ENCODE measurements at regions not wholly inside any gene's neighbourhood (a gene's known extent, or its start where the extent isn't known, plus 50 kb on each side); places are given as distances from the start of the nearest gene placed in this dataset.

DNA sequence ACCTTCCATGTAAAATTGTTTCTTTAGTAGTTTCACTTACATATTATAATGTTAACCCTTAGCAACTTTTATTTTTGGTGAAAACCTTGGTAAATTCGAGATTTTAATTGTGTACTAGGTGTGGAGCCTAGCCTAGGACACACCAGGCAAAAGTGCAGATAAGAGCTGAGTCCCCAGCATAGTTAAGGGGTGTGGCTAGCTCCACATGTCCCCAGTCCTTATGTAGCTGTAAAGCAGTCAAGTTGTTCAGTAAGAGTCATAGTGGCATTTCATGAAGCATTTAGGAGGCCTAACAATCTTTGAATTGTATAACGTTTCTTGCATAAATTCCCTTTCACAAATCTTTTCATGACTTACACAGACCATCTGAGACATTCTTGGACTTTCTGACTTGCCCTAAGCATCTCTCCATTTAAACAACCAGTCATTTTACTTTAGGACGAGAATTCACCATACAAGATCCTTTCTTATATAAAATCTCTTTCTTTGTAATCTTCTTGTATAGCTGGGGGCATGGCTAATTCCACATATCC lies 53.8 kb upstream of the INHBA start:
- Histone ChIP-seq H3K9me3 (replicated peaks) (peaks cover 29% of the 10 kb centered on the region), H3K4me3 (no peak overlapping the region), H3K4me1 (no peaks in the 10 kb centered on the region), H3K27me3 (ENCODE audit: low read depth) (peaks cover 7% of the 10 kb centered on the region), H3K27ac (replicated peaks) (no peak overlapping the region), H3K36me3 (no peaks in the 10 kb centered on the region)
- DNase-seq: no peak
- TF ChIP-seq, protein P1, sequence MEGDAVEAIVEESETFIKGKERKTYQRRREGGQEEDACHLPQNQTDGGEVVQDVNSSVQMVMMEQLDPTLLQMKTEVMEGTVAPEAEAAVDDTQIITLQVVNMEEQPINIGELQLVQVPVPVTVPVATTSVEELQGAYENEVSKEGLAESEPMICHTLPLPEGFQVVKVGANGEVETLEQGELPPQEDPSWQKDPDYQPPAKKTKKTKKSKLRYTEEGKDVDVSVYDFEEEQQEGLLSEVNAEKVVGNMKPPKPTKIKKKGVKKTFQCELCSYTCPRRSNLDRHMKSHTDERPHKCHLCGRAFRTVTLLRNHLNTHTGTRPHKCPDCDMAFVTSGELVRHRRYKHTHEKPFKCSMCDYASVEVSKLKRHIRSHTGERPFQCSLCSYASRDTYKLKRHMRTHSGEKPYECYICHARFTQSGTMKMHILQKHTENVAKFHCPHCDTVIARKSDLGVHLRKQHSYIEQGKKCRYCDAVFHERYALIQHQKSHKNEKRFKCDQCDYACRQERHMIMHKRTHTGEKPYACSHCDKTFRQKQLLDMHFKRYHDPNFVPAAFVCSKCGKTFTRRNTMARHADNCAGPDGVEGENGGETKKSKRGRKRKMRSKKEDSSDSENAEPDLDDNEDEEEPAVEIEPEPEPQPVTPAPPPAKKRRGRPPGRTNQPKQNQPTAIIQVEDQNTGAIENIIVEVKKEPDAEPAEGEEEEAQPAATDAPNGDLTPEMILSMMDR (IDR thresholded peaks at IDR 0.05; ENCODE audit: borderline replicate concordance): no peak
- intact Hi-C loops (cut with micrococcal nuclease): no loop called here

DNA sequence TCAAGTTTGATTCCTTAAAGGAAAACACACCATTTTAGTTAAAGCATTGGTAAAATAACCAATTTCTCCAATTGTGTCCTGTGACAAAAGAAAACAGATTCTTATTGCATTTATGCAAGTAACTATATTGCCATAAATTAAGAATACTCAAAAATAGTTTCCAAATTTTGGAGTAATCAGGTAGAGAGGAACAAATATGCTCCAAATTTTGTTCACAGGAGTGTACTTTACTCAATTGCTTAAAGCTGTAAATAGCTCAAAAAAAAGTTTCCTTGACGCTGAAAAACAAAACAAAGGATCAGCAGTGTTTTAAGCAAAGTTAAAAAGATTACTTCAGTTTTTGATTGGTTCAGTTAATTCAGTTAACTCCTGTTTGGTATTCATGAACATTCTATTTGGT lies 52.2 kb upstream of the INHBA start:
- intact Hi-C loops (cut with micrococcal nuclease): no loop called here
- Histone ChIP-seq H3K36me3 (no peaks in the 10 kb centered on the region), H3K9me3 (replicated peaks) (peaks cover 29% of the 10 kb centered on the region), H3K4me1 (no peaks in the 10 kb centered on the region), H3K4me3 (no peak overlapping the region), H3K27me3 (ENCODE audit: low read depth) (peaks cover 7% of the 10 kb centered on the region), H3K27ac (replicated peaks) (no peak overlapping the region)
- DNase-seq: no peak
- TF ChIP-seq, protein P1 (IDR thresholded peaks at IDR 0.05; ENCODE audit: borderline replicate concordance): no peak

DNA sequence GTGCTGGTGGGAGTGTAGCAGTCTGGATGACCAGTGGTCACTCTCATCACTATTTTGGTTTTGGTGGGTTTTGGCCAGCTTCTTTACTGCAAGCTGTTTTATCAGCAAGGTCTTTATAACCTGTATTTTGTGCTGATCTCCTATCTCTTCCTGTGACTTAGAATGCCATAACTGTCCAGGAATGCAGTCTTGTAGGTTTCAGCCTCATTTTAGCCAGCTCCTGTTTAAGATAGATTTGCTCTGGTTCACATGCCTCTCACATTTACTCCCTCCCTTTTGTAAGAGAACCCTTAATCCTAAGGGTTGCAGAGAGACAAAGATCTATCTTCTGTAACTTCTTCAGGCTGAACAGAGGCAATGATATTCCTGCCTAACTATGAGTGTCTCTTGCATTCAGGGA lies 51.2 kb upstream of the INHBA start:
- TF ChIP-seq, protein P1 (IDR thresholded peaks at IDR 0.05; ENCODE audit: borderline replicate concordance): no peak
- Histone ChIP-seq H3K27ac (replicated peaks) (no peak overlapping the region), H3K9me3 (replicated peaks) (peaks cover 29% of the 10 kb centered on the region), H3K4me3 (no peak overlapping the region), H3K36me3 (no peaks in the 10 kb centered on the region), H3K27me3 (ENCODE audit: low read depth) (peaks cover 7% of the 10 kb centered on the region), H3K4me1 (no peaks in the 10 kb centered on the region)
- no peak for DNase-seq
- intact Hi-C loops (cut with micrococcal nuclease): no loop called here
